PC-9 (cell line): ENCODE measurements at regions not wholly inside any gene's neighbourhood (a gene's known extent, or its start where the extent isn't known, plus 50 kb on each side); places are given as distances from the start of the nearest gene placed in this dataset.

Experiments
- EZH2 ChIP-seq: fragments of 200-600 bp; sonication (generic); IDR thresholded peaks from 2 replicates; pipeline ENCODE4 v1.8.0; 2017; ENCODE audit warnings: antibody characterized with exemption, low read depth
- TF ChIP-seq, protein P1 (sequence below): fragments of 200-600 bp; sonication (generic); conservative IDR thresholded peaks from 2 replicates; pipeline ENCODE4 v1.6.1; 2017; ENCODE audit warnings: mixed run types, antibody characterized with exemption, mild to moderate bottlenecking, moderate library complexity

- TF ChIP-seq, protein P1, sequence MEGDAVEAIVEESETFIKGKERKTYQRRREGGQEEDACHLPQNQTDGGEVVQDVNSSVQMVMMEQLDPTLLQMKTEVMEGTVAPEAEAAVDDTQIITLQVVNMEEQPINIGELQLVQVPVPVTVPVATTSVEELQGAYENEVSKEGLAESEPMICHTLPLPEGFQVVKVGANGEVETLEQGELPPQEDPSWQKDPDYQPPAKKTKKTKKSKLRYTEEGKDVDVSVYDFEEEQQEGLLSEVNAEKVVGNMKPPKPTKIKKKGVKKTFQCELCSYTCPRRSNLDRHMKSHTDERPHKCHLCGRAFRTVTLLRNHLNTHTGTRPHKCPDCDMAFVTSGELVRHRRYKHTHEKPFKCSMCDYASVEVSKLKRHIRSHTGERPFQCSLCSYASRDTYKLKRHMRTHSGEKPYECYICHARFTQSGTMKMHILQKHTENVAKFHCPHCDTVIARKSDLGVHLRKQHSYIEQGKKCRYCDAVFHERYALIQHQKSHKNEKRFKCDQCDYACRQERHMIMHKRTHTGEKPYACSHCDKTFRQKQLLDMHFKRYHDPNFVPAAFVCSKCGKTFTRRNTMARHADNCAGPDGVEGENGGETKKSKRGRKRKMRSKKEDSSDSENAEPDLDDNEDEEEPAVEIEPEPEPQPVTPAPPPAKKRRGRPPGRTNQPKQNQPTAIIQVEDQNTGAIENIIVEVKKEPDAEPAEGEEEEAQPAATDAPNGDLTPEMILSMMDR = no peak
- TF ChIP-seq EZH2 = no peak
Measured at GRCh38 chr4:170716868-170717267, 627.1 kb upstream of the AADAT start.
